Omental fat pad (tissue), 3 donors: ENCODE measurements at regions not wholly inside any gene's neighbourhood (a gene's known extent, or its start where the extent isn't known, plus 50 kb on each side); places are given as distances from the start of the nearest gene placed in this dataset.

Source experiments
- ATAC-seq: fragments of 150-250 bp; one replicate; pipeline ENCODE4 v1.9.1; 2016; ENCODE audit warnings: mild to moderate bottlenecking, moderate library complexity; ENCODE audit not compliant: low FRiP score
- DNase-seq: peaks from one replicate; pipeline ENCODE4 v3.0.0-alpha.2; 2019; ENCODE audit warnings: low spot score
- TF ChIP-seq, protein P1 (sequence below), 3 donors: fragments of 450-650 bp; IDR thresholded peaks; one replicate each; pipeline ENCODE4 v1.5.1; 2016 to 2017; ENCODE audit warnings: antibody characterized with exemption in 3 of 3, mild to moderate bottlenecking in 3 of 3, moderate library complexity in 2 of 3

DNA sequence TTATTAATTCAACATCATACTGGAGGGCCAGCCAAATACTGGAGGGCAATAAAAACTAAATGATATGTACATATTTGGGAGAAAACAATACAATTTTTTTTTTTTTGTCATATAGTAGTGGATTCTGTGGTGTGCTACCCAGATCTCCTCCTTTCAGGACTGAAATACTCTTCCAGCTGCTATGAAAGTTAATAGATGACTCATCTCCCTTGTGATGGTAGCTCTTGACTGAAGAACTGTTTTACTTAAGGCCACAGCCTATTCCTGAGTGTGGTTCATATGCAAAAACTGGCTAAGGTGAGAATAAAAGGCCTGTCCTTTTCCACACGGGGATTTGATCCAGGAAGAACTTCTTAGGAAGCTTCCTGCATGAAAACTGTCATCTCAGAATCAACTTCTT, 307.9 kb downstream of the HLX start:
- no peak for ATAC-seq
- no peak for DNase-seq
- TF ChIP-seq, protein P1, sequence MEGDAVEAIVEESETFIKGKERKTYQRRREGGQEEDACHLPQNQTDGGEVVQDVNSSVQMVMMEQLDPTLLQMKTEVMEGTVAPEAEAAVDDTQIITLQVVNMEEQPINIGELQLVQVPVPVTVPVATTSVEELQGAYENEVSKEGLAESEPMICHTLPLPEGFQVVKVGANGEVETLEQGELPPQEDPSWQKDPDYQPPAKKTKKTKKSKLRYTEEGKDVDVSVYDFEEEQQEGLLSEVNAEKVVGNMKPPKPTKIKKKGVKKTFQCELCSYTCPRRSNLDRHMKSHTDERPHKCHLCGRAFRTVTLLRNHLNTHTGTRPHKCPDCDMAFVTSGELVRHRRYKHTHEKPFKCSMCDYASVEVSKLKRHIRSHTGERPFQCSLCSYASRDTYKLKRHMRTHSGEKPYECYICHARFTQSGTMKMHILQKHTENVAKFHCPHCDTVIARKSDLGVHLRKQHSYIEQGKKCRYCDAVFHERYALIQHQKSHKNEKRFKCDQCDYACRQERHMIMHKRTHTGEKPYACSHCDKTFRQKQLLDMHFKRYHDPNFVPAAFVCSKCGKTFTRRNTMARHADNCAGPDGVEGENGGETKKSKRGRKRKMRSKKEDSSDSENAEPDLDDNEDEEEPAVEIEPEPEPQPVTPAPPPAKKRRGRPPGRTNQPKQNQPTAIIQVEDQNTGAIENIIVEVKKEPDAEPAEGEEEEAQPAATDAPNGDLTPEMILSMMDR (IDR thresholded peaks at IDR 0.05) = no peak

DNA sequence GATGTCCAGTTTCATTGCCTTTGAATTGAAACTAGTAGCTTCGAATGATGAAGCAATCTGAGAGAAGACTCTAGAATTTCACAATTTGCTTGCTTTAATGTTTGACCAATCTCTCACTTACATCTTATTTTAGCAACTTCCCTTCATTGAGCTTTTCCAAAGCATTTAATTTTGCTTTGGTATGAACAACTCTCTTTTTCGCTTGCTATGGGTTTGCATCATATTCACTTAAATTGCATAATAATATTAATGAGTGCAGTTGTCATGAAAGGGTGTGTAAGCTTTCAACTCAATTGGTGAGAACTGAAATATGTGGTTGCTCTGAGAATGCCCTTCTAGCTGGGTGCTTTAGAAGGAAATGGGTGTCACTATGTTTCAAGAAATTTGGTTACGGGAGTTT, 309.2 kb downstream of the HLX start:
- DNase-seq (no peak), ATAC-seq (peak; percentile 81)
- TF ChIP-seq, protein P1 (IDR thresholded peaks at IDR 0.05) = no peak

DNA sequence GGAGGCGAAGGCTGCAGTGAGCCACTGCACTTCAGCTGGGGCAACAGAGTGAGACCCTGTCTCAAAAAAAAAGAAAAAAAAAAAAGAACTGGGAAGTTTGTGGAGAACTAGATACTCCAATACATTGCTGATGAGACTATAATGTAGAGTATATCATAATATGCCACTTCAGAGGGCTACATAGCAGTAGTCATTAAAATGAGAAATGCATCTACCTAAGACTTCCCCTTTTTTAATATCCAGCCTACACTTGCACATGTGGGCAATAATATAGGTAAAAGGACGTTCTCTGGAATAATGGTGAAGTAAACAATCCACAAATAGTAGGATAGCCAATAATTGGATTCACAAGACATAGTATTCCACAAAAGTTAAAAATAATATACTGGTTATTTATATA, 311.0 kb downstream of the HLX start:
- TF ChIP-seq, protein P1 (IDR thresholded peaks at IDR 0.05) = no peak
- ATAC-seq = no peak
- DNase-seq = no peak

DNA sequence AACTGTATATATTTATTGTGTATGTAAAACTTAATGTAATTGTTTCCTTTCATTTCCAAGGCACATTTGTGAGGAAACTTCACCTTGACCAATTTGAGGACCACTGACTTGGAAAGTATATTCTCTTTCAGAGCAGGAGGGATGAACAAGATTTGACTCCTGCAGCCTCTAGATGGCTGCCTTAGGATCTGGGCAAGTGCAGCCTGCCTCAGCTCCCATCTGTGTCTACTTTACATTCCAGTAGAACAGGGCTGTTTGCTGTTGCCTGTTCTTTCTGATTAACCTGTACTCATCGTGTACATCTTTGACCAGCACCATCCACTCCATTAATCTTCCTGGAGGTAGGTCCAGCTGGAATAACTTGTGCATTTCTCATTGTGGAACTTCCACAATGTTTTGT, 312.8 kb downstream of the HLX start:
- ATAC-seq (no peak), DNase-seq (no peak)
- TF ChIP-seq, protein P1 (IDR thresholded peaks at IDR 0.05) = no peak

DNA sequence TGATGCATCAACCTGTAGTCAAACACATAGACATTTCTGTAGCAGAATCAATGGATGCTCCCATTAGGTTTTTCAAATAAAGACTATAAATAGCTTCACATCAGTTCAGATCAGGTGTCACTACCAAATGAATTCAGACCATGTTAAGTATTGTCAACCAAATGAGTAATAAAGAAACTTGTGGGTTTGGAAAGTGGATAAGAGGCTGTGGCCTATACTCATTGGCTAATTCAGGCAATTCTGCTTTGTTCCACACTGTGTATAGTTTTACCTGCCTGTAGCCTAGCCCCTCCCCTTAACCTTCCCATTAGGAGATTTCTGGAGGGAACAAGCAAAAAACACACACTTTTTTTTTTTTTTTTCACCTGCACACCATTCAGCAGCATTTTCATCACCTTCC, 321.2 kb downstream of the HLX start:
- ATAC-seq (no peak), DNase-seq (no peak)
- TF ChIP-seq, protein P1 (IDR thresholded peaks at IDR 0.05) = no peak

DNA sequence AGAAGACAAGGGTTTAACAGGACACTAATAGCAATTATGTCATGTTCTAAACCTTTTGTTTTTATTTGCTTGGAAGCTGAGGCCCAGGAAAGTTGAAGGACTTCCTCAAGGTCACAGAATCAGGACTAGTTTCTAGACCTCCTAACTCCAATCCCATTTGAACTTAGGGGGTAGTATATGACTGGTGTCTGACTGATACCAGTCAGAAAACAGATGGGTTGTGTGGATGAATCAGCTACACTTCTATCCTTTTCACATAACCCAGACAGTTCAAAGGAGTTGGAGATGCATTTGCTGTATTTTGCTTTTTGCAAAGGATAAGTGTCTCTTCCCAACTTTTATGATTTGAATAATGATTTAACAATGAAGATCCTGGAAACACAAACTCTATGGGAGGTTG, 322.5 kb downstream of the HLX start:
- ATAC-seq (no peak), DNase-seq (no peak)
- TF ChIP-seq, protein P1 (IDR thresholded peaks at IDR 0.05) = no peak

DNA sequence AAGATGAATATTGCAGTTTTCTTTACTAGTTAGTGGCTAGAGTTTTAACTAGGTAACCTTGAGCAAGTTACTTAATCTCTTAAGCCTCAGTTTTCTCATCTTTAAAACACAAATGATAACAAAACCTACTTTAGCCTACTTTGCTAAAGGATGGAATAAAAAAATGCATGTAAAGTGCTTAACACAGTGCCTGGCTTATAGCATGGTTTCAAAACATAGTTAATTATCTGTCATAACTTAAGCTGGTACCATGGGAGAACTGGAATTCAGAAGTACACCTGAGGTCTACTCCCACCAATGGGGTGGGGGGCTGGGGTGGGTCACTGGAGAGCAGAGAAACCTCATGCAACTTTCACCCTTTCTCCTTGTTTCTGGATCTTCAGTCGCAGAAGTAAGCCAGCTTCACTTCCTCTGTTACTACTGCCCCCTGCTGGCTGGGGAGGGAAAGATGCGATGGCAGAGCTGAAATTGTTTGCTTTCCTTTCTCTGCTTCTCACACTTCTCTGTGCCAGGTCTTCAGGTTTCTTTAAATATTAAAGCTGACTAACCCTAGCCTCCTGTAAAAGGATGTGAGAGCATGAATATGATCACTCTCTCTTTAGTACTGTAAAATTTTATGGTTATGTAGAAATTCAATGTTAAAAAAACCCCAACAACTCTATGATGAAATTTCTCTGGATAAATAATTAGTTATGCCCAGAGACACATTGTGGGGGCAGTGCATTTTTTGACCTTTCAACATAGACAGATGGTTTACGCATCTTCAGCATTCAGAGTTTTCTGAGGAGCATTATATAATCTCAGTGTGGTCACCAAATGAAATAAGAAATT, 324.2 kb downstream of the HLX start:
- peak; percentile 69 for DNase-seq
- TF ChIP-seq, protein P1 (IDR thresholded peaks at IDR 0.05) = peak in 2 of 3 donors; percentile 10 to 77
- ATAC-seq = peak; percentile 92
